ENCODE measurements at regions not wholly inside any gene's neighbourhood (a gene's known extent, or its start where the extent isn't known, plus 50 kb on each side); places are given as distances from the start of the nearest gene placed in this dataset.

DNA sequence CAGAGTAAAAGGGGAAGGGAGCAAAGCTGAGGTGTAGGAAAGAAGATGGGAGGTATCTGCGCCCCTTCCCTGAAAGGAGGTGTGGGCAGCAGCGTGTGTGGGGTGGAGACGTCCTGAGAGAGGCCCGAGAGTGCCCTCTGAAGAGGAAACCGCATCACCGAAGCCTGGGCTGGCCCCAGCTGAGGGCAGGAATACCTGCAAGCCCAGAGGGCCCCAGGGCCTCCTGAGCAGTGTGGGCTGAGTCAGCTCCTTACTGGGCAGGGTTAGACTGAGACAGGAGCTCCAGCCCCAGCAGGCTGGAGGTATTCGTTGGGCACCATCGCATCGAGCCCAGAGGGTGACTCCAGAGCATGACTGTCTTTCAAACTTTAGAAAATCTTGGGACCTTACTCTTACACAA lies 534.0 kb upstream of the B3GAT1 start:
- Histone ChIP-seq H3K27me3 (ENCODE audit: insufficient read depth, low read length) (no peaks in the 10 kb centered on the region), H3K4me1 (ENCODE audit: insufficient read depth, low read length) (peaks cover 29% of the 10 kb centered on the region), H4K20me1 (ENCODE audit: insufficient read depth, low read length) (no peaks in the 10 kb centered on the region), H3K27ac (ENCODE audit: low read depth, low read length) (no peak overlapping the region), H3K4me2 (ENCODE audit: insufficient read depth, low read length) (no peak overlapping the region), H2AFZ (ENCODE audit: low read length) (no peak overlapping the region), H3K36me3 (ENCODE audit: insufficient read depth, low read length) (no peaks in the 10 kb centered on the region), H3K4me3 (ENCODE audit: insufficient read depth, low read length) (no peak overlapping the region), H3K9me3 (ENCODE audit: low read depth, low read length) (no peaks in the 10 kb centered on the region), H3K79me2 (ENCODE audit: insufficient read depth, low read length) (no peaks in the 10 kb centered on the region)
- no peak for DNase-seq (ENCODE audit: insufficient read length, low spot score, missing footprints)
- TF ChIP-seq, protein P1, sequence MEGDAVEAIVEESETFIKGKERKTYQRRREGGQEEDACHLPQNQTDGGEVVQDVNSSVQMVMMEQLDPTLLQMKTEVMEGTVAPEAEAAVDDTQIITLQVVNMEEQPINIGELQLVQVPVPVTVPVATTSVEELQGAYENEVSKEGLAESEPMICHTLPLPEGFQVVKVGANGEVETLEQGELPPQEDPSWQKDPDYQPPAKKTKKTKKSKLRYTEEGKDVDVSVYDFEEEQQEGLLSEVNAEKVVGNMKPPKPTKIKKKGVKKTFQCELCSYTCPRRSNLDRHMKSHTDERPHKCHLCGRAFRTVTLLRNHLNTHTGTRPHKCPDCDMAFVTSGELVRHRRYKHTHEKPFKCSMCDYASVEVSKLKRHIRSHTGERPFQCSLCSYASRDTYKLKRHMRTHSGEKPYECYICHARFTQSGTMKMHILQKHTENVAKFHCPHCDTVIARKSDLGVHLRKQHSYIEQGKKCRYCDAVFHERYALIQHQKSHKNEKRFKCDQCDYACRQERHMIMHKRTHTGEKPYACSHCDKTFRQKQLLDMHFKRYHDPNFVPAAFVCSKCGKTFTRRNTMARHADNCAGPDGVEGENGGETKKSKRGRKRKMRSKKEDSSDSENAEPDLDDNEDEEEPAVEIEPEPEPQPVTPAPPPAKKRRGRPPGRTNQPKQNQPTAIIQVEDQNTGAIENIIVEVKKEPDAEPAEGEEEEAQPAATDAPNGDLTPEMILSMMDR (IDR thresholded peaks at IDR 0.05; ENCODE audit: extremely low read depth, low read depth, low read length): no peak

DNA sequence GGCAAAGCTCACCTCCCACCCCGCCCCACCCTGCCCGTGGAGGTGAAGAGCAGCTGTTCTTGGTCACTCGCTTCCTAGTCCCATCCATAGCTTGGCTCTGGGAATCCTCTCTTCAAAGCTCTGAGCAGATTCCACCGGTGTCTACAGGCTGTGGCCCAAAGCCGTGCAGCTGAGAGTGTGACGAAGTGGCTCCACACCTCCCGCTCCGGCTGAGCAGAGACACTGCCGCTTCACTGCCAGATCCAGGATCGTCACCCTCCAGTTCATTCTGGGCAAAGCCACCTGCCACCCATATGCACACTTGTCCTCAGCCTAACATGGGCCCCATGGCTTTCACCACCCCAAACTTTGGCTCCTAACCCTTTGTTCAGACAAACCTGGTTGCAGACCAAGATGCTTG lies 532.9 kb upstream of the B3GAT1 start:
- Histone ChIP-seq H3K27ac (ENCODE audit: low read depth, low read length) (no peak overlapping the region), H3K4me3 (ENCODE audit: insufficient read depth, low read length) (no peak overlapping the region), H3K4me1 (ENCODE audit: insufficient read depth, low read length) (peaks cover 19% of the 10 kb centered on the region), H4K20me1 (ENCODE audit: insufficient read depth, low read length) (no peaks in the 10 kb centered on the region), H3K9me3 (ENCODE audit: low read depth, low read length) (no peaks in the 10 kb centered on the region), H3K36me3 (ENCODE audit: insufficient read depth, low read length) (no peaks in the 10 kb centered on the region), H3K79me2 (ENCODE audit: insufficient read depth, low read length) (no peaks in the 10 kb centered on the region), H2AFZ (ENCODE audit: low read length) (no peak overlapping the region), H3K27me3 (ENCODE audit: insufficient read depth, low read length) (no peaks in the 10 kb centered on the region), H3K4me2 (ENCODE audit: insufficient read depth, low read length) (no peak overlapping the region)
- TF ChIP-seq, protein P1 (IDR thresholded peaks at IDR 0.05; ENCODE audit: extremely low read depth, low read depth, low read length): no peak
- DNase-seq (ENCODE audit: insufficient read length, low spot score, missing footprints): no peak

DNA sequence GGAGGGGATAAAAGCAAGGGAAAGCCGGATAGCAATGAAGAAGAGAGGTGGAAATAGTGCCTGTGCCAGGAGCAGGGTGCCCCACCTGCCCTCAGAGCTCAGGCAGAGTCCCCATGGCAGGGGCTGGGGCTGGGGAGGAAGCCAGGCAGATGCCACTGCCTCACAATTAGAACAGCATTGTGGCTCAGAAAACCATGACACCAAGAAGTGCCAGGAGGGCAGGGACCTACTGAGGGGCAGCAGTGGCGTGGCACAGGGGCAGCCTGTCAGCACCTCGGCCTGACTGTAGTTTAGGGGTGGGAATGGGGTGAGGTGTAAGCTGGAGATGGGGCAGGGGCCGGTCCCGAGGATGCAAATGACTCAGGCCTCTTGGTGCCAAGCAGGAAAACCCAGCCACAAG lies 532.1 kb upstream of the B3GAT1 start:
- no peak overlapping the region for H3K4me2 ChIP-seq (ENCODE audit: insufficient read depth, low read length)
- no peak for DNase-seq (ENCODE audit: insufficient read length, low spot score, missing footprints)
- no peaks in the 10 kb centered on the region for H3K79me2 ChIP-seq (ENCODE audit: insufficient read depth, low read length)
- no peaks in the 10 kb centered on the region for H4K20me1 ChIP-seq (ENCODE audit: insufficient read depth, low read length)
- no peak overlapping the region for H3K4me3 ChIP-seq (ENCODE audit: insufficient read depth, low read length)
- TF ChIP-seq, protein P1 (IDR thresholded peaks at IDR 0.05; ENCODE audit: extremely low read depth, low read depth, low read length): no peak
- H3K27me3 ChIP-seq (ENCODE audit: insufficient read depth, low read length): no peaks in the 10 kb centered on the region
- H3K4me1 ChIP-seq (ENCODE audit: insufficient read depth, low read length): peaks cover 11% of the 10 kb centered on the region
- no peaks in the 10 kb centered on the region for H3K9me3 ChIP-seq (ENCODE audit: low read depth, low read length)
- H3K27ac ChIP-seq (ENCODE audit: low read depth, low read length): no peak overlapping the region
- no peak overlapping the region for H2AFZ ChIP-seq (ENCODE audit: low read length)
- H3K36me3 ChIP-seq (ENCODE audit: insufficient read depth, low read length): no peaks in the 10 kb centered on the region

DNA sequence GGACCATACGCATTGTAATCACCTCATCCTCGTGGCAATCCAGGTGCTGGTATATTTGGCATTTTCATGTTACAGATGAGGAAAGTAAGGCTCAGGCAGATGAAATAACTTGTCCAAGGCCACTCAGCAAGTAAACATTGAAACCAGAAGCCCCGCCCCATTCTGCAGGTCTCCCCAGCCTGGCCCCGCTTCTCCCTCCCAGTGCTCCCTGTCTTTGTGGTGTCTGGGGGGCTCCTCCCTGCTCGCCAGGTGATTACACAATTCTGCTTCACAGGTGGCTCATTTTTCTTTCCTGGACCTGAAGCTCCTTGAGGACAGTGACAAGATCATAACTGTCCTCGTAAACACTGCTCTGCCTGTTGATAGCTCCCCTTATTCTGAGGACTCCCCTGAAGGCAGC lies 531.5 kb upstream of the B3GAT1 start:
- Histone ChIP-seq H3K79me2 (ENCODE audit: insufficient read depth, low read length) (no peaks in the 10 kb centered on the region), H3K4me1 (ENCODE audit: insufficient read depth, low read length) (peaks cover 6% of the 10 kb centered on the region), H3K4me3 (ENCODE audit: insufficient read depth, low read length) (no peak overlapping the region), H3K27me3 (ENCODE audit: insufficient read depth, low read length) (no peaks in the 10 kb centered on the region), H3K4me2 (ENCODE audit: insufficient read depth, low read length) (no peak overlapping the region), H2AFZ (ENCODE audit: low read length) (no peak overlapping the region), H3K9me3 (ENCODE audit: low read depth, low read length) (no peaks in the 10 kb centered on the region), H3K36me3 (ENCODE audit: insufficient read depth, low read length) (no peaks in the 10 kb centered on the region), H3K27ac (ENCODE audit: low read depth, low read length) (no peak overlapping the region), H4K20me1 (ENCODE audit: insufficient read depth, low read length) (no peaks in the 10 kb centered on the region)
- TF ChIP-seq, protein P1 (IDR thresholded peaks at IDR 0.05; ENCODE audit: extremely low read depth, low read depth, low read length): no peak
- no peak for DNase-seq (ENCODE audit: insufficient read length, low spot score, missing footprints)

Data from osteoblast (primary cell).